PFSK-1 (cell line): ENCODE measurements at regions not wholly inside any gene's neighbourhood (a gene's known extent, or its start where the extent isn't known, plus 50 kb on each side); places are given as distances from the start of the nearest gene placed in this dataset.

ENCODE experiments used
- POLR2AphosphoS5 ChIP-seq: IDR thresholded peaks from 2 replicates; pipeline ENCODE4 v1.6.1; 2012; ENCODE audit warnings: low read depth, mild to moderate bottlenecking, control low read depth, low read length, moderate library complexity
- SIN3A ChIP-seq: IDR thresholded peaks from 2 replicates; pipeline ENCODE4 v1.6.1; 2012; ENCODE audit warnings: mild to moderate bottlenecking, low read length, moderate library complexity, borderline replicate concordance; ENCODE audit not compliant: insufficient read depth
- TAF1 ChIP-seq: IDR thresholded peaks from 2 replicates; pipeline ENCODE4 v1.6.1; 2012; ENCODE audit warnings: low read length, control low read depth, borderline replicate concordance; ENCODE audit not compliant: insufficient read depth
- TF ChIP-seq, protein P1 (sequence below), 2 experiments: IDR thresholded peaks; 2 replicates each; pipeline versions ENCODE4 v1.6.1 to v1.8.0; 2011 to 2012; ENCODE audit warnings: low read depth in 2 of 2, low read length in 2 of 2, control low read depth in 1 of 2, inconsistent platforms in 1 of 2, mild to moderate bottlenecking in 1 of 2, moderate library complexity in 1 of 2; ENCODE audit not compliant: insufficient read depth in 1 of 2

DNA sequence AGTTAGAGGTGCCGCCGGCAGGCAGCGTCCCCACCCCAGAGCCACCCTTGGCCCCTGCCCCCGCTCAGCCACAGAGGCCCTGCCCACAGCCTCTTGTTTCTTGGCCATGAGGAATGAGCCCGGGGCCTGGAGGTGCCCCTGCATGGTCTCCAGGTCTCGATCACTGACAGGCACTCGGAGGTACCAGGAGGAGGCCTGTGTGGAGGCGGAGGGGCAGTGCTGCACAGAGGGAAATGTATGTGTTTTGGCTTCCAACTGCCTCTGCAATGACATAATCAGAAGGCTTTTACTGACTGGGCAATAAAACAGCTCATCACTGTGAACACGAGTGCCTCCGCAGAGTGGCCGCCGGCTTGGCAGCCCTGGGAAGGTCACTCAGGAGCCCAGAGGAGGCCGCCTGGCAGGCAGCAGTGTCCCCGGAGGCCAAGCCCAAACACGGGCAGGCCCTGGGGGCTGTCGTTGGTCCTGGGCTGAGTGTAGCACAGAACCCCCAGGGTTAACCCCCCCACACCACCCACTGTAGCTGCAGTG, 61.1 kb upstream of the GATA5 start:
- TF ChIP-seq, protein P1, sequence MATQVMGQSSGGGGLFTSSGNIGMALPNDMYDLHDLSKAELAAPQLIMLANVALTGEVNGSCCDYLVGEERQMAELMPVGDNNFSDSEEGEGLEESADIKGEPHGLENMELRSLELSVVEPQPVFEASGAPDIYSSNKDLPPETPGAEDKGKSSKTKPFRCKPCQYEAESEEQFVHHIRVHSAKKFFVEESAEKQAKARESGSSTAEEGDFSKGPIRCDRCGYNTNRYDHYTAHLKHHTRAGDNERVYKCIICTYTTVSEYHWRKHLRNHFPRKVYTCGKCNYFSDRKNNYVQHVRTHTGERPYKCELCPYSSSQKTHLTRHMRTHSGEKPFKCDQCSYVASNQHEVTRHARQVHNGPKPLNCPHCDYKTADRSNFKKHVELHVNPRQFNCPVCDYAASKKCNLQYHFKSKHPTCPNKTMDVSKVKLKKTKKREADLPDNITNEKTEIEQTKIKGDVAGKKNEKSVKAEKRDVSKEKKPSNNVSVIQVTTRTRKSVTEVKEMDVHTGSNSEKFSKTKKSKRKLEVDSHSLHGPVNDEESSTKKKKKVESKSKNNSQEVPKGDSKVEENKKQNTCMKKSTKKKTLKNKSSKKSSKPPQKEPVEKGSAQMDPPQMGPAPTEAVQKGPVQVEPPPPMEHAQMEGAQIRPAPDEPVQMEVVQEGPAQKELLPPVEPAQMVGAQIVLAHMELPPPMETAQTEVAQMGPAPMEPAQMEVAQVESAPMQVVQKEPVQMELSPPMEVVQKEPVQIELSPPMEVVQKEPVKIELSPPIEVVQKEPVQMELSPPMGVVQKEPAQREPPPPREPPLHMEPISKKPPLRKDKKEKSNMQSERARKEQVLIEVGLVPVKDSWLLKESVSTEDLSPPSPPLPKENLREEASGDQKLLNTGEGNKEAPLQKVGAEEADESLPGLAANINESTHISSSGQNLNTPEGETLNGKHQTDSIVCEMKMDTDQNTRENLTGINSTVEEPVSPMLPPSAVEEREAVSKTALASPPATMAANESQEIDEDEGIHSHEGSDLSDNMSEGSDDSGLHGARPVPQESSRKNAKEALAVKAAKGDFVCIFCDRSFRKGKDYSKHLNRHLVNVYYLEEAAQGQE (IDR thresholded peaks at IDR 0.05; ENCODE audit: insufficient read depth in 1 of 2, low read depth in 2 of 2, low read length in 2 of 2): no peak
- TF ChIP-seq SIN3A (no peak), TAF1 (no peak), POLR2AphosphoS5 (no peak)
